RWPE2 (cell line): ENCODE measurements at regions not wholly inside any gene's neighbourhood (a gene's known extent, or its start where the extent isn't known, plus 50 kb on each side); places are given as distances from the start of the nearest gene placed in this dataset.

Experiments
- ATAC-seq: fragments of 200-7000 bp; cut with Tn5 transposase; 3 replicates; pipeline ENCODE4 v1.9.1; 2021; ENCODE audit warnings: low read depth
- DNase-seq: peaks from one replicate; pipeline ENCODE4 v3.0.0-alpha.2; 2020; ENCODE audit warnings: low spot score
- H3K27ac ChIP-seq: fragments of 450-650 bp; 2 replicates; pipeline ENCODE4 v1.5.1; 2017; ENCODE audit warnings: mild to moderate bottlenecking; ENCODE audit not compliant: poor library complexity, severe bottlenecking
- H3K27me3 ChIP-seq: fragments of 250-450 bp; sonication (Bioruptor Pico); 2 replicates; pipeline ENCODE4 v1.5.1; 2021; ENCODE audit warnings: mild to moderate bottlenecking, moderate library complexity; ENCODE audit not compliant: insufficient read depth, poor library complexity, severe bottlenecking
- H3K36me3 ChIP-seq: fragments of 250-450 bp; sonication (Bioruptor Pico); 2 replicates; pipeline ENCODE4 v1.5.1; 2020; ENCODE audit warnings: low read depth, mild to moderate bottlenecking, moderate library complexity
- H3K4me1 ChIP-seq: fragments of 250-450 bp; sonication (Bioruptor Pico); 2 replicates; pipeline ENCODE4 v1.5.1; 2021; ENCODE audit warnings: mild to moderate bottlenecking, moderate library complexity; ENCODE audit not compliant: insufficient read depth, poor library complexity, severe bottlenecking
- H3K4me3 ChIP-seq: fragments of 250-450 bp; sonication (Bioruptor Pico); 2 replicates; pipeline ENCODE4 v1.5.1; 2021; ENCODE audit warnings: mild to moderate bottlenecking, moderate library complexity; ENCODE audit not compliant: severe bottlenecking
- H3K9me3 ChIP-seq: fragments of 250-450 bp; sonication (Bioruptor Pico); 2 replicates; pipeline ENCODE4 v1.5.1; 2021; ENCODE audit warnings: mild to moderate bottlenecking, moderate library complexity; ENCODE audit not compliant: severe bottlenecking
- CTCF ChIP-seq: fragments of 450-650 bp; IDR thresholded peaks from one replicate; pipeline ENCODE4 v1.5.1; 2017; ENCODE audit warnings: mild to moderate bottlenecking, moderate library complexity; ENCODE audit not compliant: poor library complexity, severe bottlenecking

GRCh38 chr1:5794279-5794678, 197.9 kb downstream of the NPHP4 start:
- H3K27ac ChIP-seq: no peak overlapping the region
- no peaks in the 10 kb centered on the region for H3K4me1 ChIP-seq
- H3K27me3 ChIP-seq: no peaks in the 10 kb centered on the region
- no peak for ATAC-seq
- H3K36me3 ChIP-seq: no peaks in the 10 kb centered on the region
- no peak for DNase-seq
- H3K4me3 ChIP-seq: no peak overlapping the region
- H3K9me3 ChIP-seq: no peaks in the 10 kb centered on the region
- no peak for TF ChIP-seq CTCF

GRCh38 chr1:5793516-5793915, 198.7 kb downstream of the NPHP4 start:
- H3K27ac ChIP-seq: no peak overlapping the region
- H3K4me3 ChIP-seq: no peak overlapping the region
- ATAC-seq (no peak), DNase-seq (no peak)
- H3K4me1 ChIP-seq: no peaks in the 10 kb centered on the region
- H3K27me3 ChIP-seq: no peaks in the 10 kb centered on the region
- TF ChIP-seq CTCF: no peak
- H3K36me3 ChIP-seq: no peaks in the 10 kb centered on the region
- no peaks in the 10 kb centered on the region for H3K9me3 ChIP-seq

- Histone ChIP-seq H3K4me1 (no peaks in the 10 kb centered on the region), H3K4me3 (no peak overlapping the region), H3K27ac (no peak overlapping the region), H3K36me3 (no peaks in the 10 kb centered on the region), H3K27me3 (no peaks in the 10 kb centered on the region), H3K9me3 (no peaks in the 10 kb centered on the region)
- TF ChIP-seq CTCF: no peak
- DNase-seq (no peak), ATAC-seq (no peak)
Observed at GRCh38 chr1:5781079-5781478, 211.1 kb downstream of the NPHP4 start.

GRCh38 chr1:5780324-5780716, 211.9 kb downstream of the NPHP4 start:
- Histone ChIP-seq H3K27ac (no peak overlapping the region), H3K4me3 (no peak overlapping the region), H3K27me3 (no peaks in the 10 kb centered on the region), H3K9me3 (no peaks in the 10 kb centered on the region), H3K4me1 (no peaks in the 10 kb centered on the region), H3K36me3 (no peaks in the 10 kb centered on the region)
- no peak for DNase-seq
- TF ChIP-seq CTCF: no peak
- ATAC-seq: no peak

- no peak for TF ChIP-seq CTCF
Observed at GRCh38 chr1:5779608-5780323, 212.5 kb downstream of the NPHP4 start.

More at GRCh38 chr1:5779608-5780323, 212.5 kb downstream of the NPHP4 start:
- Histone ChIP-seq H3K4me3 (no peak overlapping the region), H3K27me3 (no peaks in the 10 kb centered on the region), H3K9me3 (no peaks in the 10 kb centered on the region), H3K36me3 (no peaks in the 10 kb centered on the region), H3K27ac (no peak overlapping the region), H3K4me1 (no peaks in the 10 kb centered on the region)
- DNase-seq: peak; percentile 24
- no peak for ATAC-seq
